Brain pericyte (primary cell): ENCODE measurements at regions not wholly inside any gene's neighbourhood (a gene's known extent, or its start where the extent isn't known, plus 50 kb on each side); places are given as distances from the start of the nearest gene placed in this dataset.
"Not testable (repeated sequence)": the region's sequence is repeated elsewhere in the genome, so short reads cannot be mapped to it uniquely, and the experiment has no call there.

Source experiments
- DNase-seq: peaks from one replicate; pipeline ENCODE4 v3.0.0-alpha.2; 2012; ENCODE audit warnings: low read depth, low spot score

DNA sequence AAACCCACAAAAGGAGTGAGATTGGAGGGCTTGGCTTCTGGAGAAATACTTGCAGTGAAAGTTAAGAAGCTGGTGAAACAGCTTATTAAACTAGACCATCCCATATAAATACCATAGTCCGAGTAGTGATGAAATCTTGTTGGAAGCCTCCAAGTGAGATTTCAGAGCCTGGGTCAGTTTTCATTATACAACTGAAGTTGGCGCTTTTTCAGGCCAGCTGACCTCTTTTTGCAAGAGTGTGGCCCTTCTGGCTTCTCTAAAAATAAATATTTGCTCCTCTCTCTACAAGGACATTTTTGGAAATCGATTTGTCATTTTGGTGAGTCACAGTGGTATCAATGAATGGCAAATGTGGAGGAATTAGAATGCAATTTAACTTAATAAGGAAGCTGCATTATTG is 51.2 kb upstream of the THRB start:
- DNase-seq, result no peak

- no peak for DNase-seq
Observed at GRCh38 chr3:24548278-24548677, 53.6 kb upstream of the THRB start.

- no peak for DNase-seq
Observed at GRCh38 chr3:24550588-24550987, 55.9 kb upstream of the THRB start.

DNA sequence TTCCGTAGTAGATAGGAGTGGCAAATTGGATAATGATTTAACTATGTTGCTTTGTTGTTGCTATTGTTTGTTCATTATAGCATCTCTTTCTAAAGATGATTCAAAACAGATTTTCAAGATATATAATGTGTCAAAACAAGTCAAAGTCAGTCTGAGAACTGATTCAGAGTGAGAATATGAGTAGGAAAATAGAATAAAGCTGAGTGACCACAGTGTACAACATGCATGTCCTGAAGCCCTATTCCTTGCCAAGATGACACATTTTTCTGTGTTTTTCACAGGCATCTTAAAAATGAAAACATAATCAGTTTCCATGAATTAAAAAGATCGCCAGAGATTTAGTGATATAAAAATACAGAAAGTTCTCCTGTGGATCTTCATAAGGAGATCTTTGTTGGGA is 57.0 kb upstream of the THRB start:
- no peak for DNase-seq

DNA sequence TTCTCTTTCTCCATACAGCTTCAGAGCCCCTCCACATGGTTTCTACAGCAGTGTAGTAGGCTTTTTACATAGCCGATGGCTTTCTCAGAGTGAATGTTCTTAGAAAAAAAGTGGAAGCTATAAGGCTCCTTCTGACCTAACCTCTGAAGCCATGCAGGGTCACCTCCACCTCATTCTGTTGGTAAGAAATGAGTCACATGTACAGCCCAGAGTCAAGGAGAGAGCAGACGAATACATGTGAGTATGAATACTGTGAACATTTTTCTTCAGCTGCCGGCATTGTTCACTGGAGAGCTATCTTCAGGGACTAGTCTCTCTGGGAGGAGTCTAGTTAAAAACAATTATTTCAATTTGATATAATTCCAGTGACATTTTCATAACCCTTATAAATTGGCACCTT is 68.2 kb upstream of the THRB start:
- DNase-seq, result no peak

- DNase-seq, result no peak
Observed at GRCh38 chr3:24565053-24565452, 70.4 kb upstream of the THRB start.

- no peak for DNase-seq
Observed at GRCh38 chr3:24565656-24566055, 71.0 kb upstream of the THRB start.

DNA sequence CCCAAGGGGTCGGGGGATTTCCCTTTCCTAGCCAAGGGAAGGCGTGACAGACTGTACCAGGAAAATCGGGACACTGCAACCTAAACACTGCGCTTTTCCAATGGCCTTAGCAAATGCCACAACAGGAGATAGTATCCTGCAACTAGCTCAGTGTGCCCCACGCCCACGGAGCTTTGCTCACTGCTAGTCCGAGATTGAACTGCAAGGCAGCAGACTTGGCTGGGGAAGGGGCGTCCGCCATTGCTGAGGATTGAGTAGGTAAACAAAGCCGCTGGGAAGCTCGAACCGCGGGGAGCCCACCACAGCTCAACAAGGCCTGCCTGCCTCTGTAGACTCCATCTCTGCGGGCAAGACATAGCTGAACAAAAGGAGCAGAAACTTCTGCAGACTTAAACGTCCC is 72.3 kb upstream of the THRB start:
- no peak for DNase-seq

- DNase-seq, result not testable (repeated sequence)
Observed at GRCh38 chr3:24572409-24572808, 77.8 kb upstream of the THRB start.

GRCh38 chr3:24573576-24573975 is 78.9 kb upstream of the THRB start:
- DNase-seq, result no peak

DNA sequence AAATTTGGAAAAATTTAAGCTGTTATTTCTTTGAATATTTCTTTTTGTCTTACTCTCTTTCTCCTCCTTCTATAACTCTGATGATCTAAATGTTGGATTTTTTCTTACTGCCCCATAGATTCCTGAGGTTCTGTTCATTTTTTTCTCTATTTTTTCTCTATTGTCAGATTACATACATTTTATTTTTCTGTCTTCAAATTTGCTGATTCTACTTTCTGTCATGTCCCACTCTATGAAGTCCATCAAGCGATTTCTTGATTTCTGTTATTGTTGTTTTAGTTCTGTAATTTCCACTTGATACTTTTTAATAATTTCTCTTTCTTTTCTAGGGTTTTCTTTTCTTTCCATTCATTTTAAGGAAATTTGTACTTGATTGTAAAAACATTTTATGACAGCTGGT is 83.7 kb upstream of the THRB start:
- DNase-seq, result no peak

- DNase-seq, result no peak
Observed at GRCh38 chr3:24578951-24579421, 84.3 kb upstream of the THRB start.

DNA sequence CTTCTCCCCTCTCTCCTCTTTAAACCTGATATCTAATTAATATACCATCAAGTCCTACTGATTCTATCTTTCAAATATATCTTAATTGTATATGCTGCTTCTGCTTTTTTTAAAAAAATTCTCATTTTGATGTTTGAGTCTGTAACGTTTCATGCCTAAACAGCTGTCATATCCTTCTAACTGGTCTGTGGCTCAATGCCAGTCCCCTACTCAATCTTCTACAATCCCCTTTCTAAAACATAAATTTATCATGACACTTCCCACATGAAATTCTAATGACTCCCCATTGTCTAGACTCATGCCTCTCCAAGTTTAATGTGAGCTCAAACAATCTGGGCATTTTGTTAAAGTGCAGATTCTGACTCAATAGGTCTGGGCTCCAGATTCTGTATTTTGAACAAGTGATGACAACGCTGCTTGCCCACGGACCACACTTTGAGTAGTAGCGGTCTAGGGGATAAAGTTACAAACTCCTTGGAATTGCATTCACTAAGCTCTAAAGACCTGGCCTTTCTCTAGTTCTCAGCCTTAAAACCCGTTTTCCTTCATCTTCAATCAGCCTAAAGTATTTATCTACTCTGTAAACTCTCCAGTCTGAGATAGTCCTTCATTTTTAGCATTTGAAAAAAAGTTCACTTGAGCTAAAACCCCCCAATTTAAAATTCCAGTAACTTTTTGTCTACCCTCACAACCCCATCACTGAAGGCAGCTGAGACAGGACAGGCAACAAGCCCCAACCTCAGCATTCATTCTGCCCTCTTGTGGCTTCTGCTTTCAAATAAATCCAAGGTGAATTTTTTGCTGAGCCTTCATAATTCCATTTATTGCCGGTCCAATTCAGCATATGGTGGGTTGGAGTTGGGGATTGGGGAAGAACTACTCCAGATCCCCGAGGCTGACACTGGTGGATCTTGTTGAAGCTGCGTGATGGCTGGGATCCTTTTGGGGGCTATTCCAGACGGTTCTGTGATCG is 88.1 kb upstream of the THRB start:
- DNase-seq, result no peak

DNA sequence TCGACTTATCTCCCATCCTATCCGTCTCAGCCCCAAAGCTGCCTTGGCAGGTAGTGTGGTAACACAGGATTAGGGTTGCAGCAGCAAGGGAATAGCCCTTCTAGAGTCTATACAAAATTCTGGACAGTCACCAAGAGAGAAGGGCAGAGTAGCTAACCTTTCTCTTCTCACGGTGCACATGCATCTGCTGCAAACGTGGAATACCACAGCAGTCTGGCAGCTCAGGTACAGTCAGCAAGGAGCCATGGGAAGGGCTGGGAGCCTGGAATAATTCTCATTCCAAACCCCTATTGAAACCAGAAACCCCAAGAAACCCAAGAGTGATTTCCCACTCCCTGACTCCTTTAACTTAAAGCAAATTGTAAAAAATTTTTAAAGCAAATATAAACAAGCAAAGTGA is 92.3 kb upstream of the THRB start:
- DNase-seq, result no peak

- DNase-seq, result no peak
Observed at GRCh38 chr3:24588629-24589512, 94.2 kb upstream of the THRB start.

DNA sequence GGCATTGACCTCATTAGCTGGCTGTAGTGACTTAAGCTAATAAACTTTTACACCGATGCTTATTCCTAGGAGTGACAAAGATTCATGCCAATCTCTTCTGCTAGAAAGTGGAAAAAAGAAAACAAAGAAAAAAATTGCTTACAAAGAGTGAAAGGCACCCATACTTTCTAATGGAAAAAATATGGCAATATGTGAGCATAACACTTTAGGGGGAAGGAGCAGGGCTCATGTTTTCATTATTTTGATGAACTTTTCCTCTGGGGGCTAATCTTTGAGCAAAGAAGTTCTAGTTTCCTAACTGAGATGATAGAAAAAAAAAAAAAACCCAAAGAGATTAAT is 94.8 kb upstream of the THRB start:
- no peak for DNase-seq

GRCh38 chr3:24589931-24590880 is 95.6 kb upstream of the THRB start:
- no peak for DNase-seq

DNA sequence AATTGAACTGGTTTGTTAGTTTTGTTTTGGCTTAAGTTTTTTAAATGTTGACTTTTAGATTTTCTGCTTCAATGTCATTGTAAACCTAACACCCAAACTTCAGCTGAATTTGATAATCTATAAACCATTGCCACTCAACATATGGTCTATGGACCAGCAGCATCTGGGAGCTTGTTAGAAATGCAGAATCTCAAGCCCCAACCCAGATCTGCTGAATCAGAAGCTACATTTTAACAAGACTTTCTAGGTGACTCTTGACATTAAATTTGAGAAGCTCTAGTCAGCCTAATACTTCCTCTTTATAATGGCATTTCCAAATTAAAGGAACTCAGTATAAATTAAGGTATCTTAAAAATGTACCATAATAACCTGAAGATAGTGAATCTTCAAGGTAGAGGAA is 96.5 kb upstream of the THRB start:
- no peak for DNase-seq

DNA sequence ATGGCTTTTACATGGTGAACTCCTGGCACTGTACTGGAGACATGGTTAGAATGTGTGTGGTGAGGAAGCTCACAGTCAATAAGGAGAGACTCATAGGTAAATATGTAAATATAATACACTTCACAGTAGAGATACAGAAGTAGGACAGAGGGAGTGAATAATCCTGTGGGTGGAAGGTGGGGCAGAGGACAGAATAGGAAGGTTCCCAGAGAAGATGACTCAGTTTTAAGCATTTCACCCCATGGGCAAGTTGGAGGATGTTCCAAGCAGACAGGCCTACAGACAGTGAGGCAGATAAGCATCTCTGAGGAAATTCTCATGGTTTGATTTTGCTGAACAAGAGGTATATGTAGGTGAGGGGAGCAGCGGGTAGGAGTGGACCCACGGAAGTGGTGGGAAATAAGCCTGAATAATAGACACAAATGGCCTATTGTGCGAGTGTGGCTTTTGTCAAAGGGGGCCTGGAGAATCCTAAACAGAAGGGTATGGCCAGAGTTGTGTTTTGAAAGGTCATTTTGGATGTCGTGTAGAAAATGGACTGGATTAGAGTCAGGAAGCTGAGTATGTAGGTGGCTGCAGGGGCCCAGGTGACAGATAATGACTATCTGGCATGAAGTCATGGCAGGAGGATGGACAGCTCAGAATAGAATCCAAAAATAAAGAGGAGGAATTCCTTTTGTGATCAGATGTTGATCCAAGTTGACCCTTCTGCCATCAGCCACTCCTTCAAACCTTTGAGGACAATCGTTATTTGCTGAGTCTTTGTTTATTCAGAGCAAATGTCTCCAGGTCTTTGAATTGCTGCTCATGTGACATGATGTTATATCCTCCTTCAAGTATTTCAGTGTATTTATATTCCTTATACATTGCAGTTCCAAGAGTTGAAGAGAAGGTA is 97.3 kb upstream of the THRB start:
- DNase-seq, result no peak

DNA sequence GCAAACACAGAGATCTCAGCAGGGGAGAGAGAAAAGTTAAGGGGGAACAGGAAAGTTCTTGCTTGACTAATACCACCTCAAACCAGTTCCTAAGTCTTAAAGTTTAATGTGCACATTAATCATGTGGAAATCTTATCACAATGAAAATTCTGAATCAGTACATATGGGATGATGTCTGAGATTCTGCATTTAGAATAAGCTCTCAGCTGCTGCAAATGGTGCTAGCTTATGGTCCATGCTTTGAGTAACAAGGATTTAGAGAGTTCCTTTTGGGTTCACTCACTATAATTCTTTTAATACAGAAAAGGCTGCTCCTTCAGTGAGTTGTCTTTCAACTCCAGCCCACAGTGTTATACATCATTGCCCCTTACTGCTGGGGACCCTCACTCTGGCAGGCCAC is 99.5 kb upstream of the THRB start:
- DNase-seq, result no peak
